ENCODE measurements at regions not wholly inside any gene's neighbourhood (a gene's known extent, or its start where the extent isn't known, plus 50 kb on each side); places are given as distances from the start of the nearest gene placed in this dataset.

- Histone ChIP-seq H3K27me3 (no peaks in the 10 kb centered on the region), H3K4me1 (ENCODE audit: control insufficient read depth in 1 of 2, insufficient read depth in 1 of 2, low read depth in 1 of 2, low read length in 1 of 2) (no peaks in the 10 kb centered on the region), H3K27ac (no peak overlapping the region), H3K36me3 (no peaks in the 10 kb centered on the region), H3K4me3 (ENCODE audit: low read depth in 1 of 2, low read length in 1 of 2) (no peak overlapping the region), H3K9me3 (no peaks in the 10 kb centered on the region)
- no peak for TF ChIP-seq CTCF (IDR thresholded peaks at IDR 0.05)
Measured at GRCh38 chr12:47004634-47005033, 74.8 kb upstream of the PCED1B start.

- no peak overlapping the region for H3K4me3 ChIP-seq (ENCODE audit: low read depth in 1 of 2, low read length in 1 of 2)
Measured at GRCh38 chr12:47007048-47007447, 72.4 kb upstream of the PCED1B start.

GRCh38 chr12:47012552-47012951, 66.9 kb upstream of the PCED1B start:
- TF ChIP-seq CTCF (IDR thresholded peaks at IDR 0.05), result no peak
- Histone ChIP-seq H3K27ac (no peak overlapping the region), H3K36me3 (no peaks in the 10 kb centered on the region), H3K4me1 (ENCODE audit: control insufficient read depth in 1 of 2, insufficient read depth in 1 of 2, low read depth in 1 of 2, low read length in 1 of 2) (no peaks in the 10 kb centered on the region), H3K27me3 (no peaks in the 10 kb centered on the region), H3K4me3 (ENCODE audit: low read depth in 1 of 2, low read length in 1 of 2) (no peak overlapping the region), H3K9me3 (no peaks in the 10 kb centered on the region)

More at GRCh38 chr12:47007048-47007447, 72.4 kb upstream of the PCED1B start:
- Histone ChIP-seq H3K36me3 (no peaks in the 10 kb centered on the region), H3K27ac (no peak overlapping the region), H3K9me3 (no peaks in the 10 kb centered on the region), H3K4me1 (ENCODE audit: control insufficient read depth in 1 of 2, insufficient read depth in 1 of 2, low read depth in 1 of 2, low read length in 1 of 2) (no peaks in the 10 kb centered on the region), H3K27me3 (no peaks in the 10 kb centered on the region)
- no peak for TF ChIP-seq CTCF (IDR thresholded peaks at IDR 0.05)

- H3K27me3 ChIP-seq, result no peaks in the 10 kb centered on the region
- no peak overlapping the region for H3K27ac ChIP-seq
- no peaks in the 10 kb centered on the region for H3K36me3 ChIP-seq
- no peaks in the 10 kb centered on the region for H3K9me3 ChIP-seq
- no peaks in the 10 kb centered on the region for H3K4me1 ChIP-seq (ENCODE audit: control insufficient read depth in 1 of 2, insufficient read depth in 1 of 2, low read depth in 1 of 2, low read length in 1 of 2)
- TF ChIP-seq CTCF (IDR thresholded peaks at IDR 0.05), result no peak
- H3K4me3 ChIP-seq (ENCODE audit: low read depth in 1 of 2, low read length in 1 of 2), result no peak overlapping the region
Measured at GRCh38 chr12:47014474-47014873, 64.9 kb upstream of the PCED1B start.

- Histone ChIP-seq H3K27me3 (no peaks in the 10 kb centered on the region), H3K4me1 (ENCODE audit: control insufficient read depth in 1 of 2, insufficient read depth in 1 of 2, low read depth in 1 of 2, low read length in 1 of 2) (no peaks in the 10 kb centered on the region), H3K27ac (no peak overlapping the region), H3K36me3 (no peaks in the 10 kb centered on the region), H3K9me3 (no peaks in the 10 kb centered on the region), H3K4me3 (ENCODE audit: low read depth in 1 of 2, low read length in 1 of 2) (no peak overlapping the region)
- no peak for TF ChIP-seq CTCF (IDR thresholded peaks at IDR 0.05)
Measured at GRCh38 chr12:47015381-47015780, 64.0 kb upstream of the PCED1B start.
